22Rv1 (cell line): ENCODE measurements at regions not wholly inside any gene's neighbourhood (a gene's known extent, or its start where the extent isn't known, plus 50 kb on each side); places are given as distances from the start of the nearest gene placed in this dataset.

Experiments
- ZFX ChIP-seq: fragments of 450-650 bp; IDR thresholded peaks from 2 replicates; pipeline ENCODE4 v1.6.1; 2017; ENCODE audit warnings: antibody characterized with exemption, borderline replicate concordance
- TF ChIP-seq, protein P1 (sequence below): fragments of 450-650 bp; IDR thresholded peaks from 2 replicates; pipeline ENCODE4 v1.5.1; 2017; ENCODE audit warnings: mild to moderate bottlenecking

DNA sequence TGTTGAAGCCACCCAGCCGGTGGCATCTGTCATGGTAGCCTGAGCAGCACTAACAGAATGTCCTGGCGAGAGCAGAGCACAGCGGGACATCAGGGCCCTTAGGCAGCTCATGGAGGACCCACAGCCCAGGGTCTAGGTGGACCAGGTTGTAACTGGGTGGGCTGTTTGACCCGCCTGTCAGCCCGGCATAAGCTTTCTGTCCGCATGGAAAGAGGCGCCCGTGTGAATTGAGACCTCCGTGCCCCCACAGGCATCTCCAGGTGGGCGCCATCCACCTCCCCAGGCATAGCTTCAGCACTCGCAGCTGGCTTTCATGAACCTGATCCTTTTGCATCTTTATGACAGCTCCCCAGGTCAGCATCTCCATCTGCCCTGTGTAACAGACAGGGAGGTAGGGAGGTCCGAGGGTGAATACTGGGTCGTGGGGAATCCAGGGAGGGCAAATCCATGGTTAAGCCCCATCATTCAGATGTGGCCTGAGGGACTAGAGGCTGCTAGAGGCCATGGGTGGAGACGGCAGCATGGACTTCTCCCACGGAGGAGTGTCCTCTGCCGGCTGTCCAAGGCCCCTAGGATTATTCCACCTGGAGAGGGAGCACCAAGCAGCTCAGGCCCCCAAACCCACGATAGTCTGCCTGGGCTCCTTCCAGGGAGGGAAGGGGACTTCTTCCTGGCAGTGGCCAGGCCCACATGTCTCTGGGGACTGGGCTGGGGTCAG is 371.6 kb upstream of the MKI67 start:
- TF ChIP-seq, protein P1, sequence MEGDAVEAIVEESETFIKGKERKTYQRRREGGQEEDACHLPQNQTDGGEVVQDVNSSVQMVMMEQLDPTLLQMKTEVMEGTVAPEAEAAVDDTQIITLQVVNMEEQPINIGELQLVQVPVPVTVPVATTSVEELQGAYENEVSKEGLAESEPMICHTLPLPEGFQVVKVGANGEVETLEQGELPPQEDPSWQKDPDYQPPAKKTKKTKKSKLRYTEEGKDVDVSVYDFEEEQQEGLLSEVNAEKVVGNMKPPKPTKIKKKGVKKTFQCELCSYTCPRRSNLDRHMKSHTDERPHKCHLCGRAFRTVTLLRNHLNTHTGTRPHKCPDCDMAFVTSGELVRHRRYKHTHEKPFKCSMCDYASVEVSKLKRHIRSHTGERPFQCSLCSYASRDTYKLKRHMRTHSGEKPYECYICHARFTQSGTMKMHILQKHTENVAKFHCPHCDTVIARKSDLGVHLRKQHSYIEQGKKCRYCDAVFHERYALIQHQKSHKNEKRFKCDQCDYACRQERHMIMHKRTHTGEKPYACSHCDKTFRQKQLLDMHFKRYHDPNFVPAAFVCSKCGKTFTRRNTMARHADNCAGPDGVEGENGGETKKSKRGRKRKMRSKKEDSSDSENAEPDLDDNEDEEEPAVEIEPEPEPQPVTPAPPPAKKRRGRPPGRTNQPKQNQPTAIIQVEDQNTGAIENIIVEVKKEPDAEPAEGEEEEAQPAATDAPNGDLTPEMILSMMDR, result no peak
- TF ChIP-seq ZFX, result no peak
